Breast epithelium (tissue), 3 donors: ENCODE measurements at regions not wholly inside any gene's neighbourhood (a gene's known extent, or its start where the extent isn't known, plus 50 kb on each side); places are given as distances from the start of the nearest gene placed in this dataset.

Experiments
- CTCF ChIP-seq, 3 donors: fragments of 450-650 bp; IDR thresholded peaks; one replicate each; pipeline ENCODE4 v1.5.1; 2016 to 2017; ENCODE audit warnings: antibody characterized with exemption in 3 of 3, mild to moderate bottlenecking in 3 of 3, moderate library complexity in 3 of 3
- POLR2A ChIP-seq: fragments of 450-650 bp; IDR thresholded peaks from one replicate; pipeline ENCODE4 v1.6.1; 2016; ENCODE audit warnings: antibody characterized with exemption, mild to moderate bottlenecking, moderate library complexity
- POLR2AphosphoS5 ChIP-seq, 3 donors: sonication (generic); formaldehyde crosslinking; IDR thresholded peaks; one replicate each; pipeline ENCODE4 v1.6.1; 2017; ENCODE audit warnings: antibody characterized with exemption in 3 of 3

- TF ChIP-seq CTCF (IDR thresholded peaks at IDR 0.05), result no peak
- TF ChIP-seq POLR2A, result no peak
- no peak for TF ChIP-seq POLR2AphosphoS5 (IDR thresholded peaks at IDR 0.05)
Observed at GRCh38 chr6:44697327-44697726, 309.8 kb downstream of the CDC5L start.
